ENCODE measurements at regions not wholly inside any gene's neighbourhood (a gene's known extent, or its start where the extent isn't known, plus 50 kb on each side); places are given as distances from the start of the nearest gene placed in this dataset.
"Not testable (repeated sequence)": the region's sequence is repeated elsewhere in the genome, so short reads cannot be mapped to it uniquely, and the experiment has no call there.

GRCh38 chr7:120163449-120163848, 109.5 kb upstream of the KCND2 start:
- no peak for DNase-seq

GRCh38 chr7:120165227-120165626, 107.7 kb upstream of the KCND2 start:
- no peak for DNase-seq

GRCh38 chr7:120168066-120168465, 104.9 kb upstream of the KCND2 start:
- no peak for DNase-seq

GRCh38 chr7:120169996-120170783, 102.8 kb upstream of the KCND2 start:
- no peak for DNase-seq

GRCh38 chr7:120170834-120171233, 102.1 kb upstream of the KCND2 start:
- DNase-seq, result no peak

- no peak for DNase-seq
Observed at GRCh38 chr7:120171406-120171805, 101.6 kb upstream of the KCND2 start.

GRCh38 chr7:120180221-120180620, 92.8 kb upstream of the KCND2 start:
- no peak for DNase-seq

- no peak for DNase-seq
Observed at GRCh38 chr7:120181499-120181898, 91.5 kb upstream of the KCND2 start.

GRCh38 chr7:120184866-120185265, 88.1 kb upstream of the KCND2 start:
- DNase-seq, result no peak

GRCh38 chr7:120185940-120186682, 86.9 kb upstream of the KCND2 start:
- DNase-seq, result no peak

GRCh38 chr7:120186688-120187087, 86.3 kb upstream of the KCND2 start:
- DNase-seq, result no peak

GRCh38 chr7:120189623-120190022, 83.4 kb upstream of the KCND2 start:
- no peak for DNase-seq

- no peak for DNase-seq
Observed at GRCh38 chr7:120190109-120190508, 82.9 kb upstream of the KCND2 start.

GRCh38 chr7:120190566-120190965, 82.4 kb upstream of the KCND2 start:
- no peak for DNase-seq

- DNase-seq, result not testable (repeated sequence)
Observed at GRCh38 chr7:120191423-120191822, 81.6 kb upstream of the KCND2 start.

- DNase-seq, result no peak
Observed at GRCh38 chr7:120201290-120201689, 71.7 kb upstream of the KCND2 start.

- DNase-seq, result no peak
Observed at GRCh38 chr7:120205101-120205500, 67.9 kb upstream of the KCND2 start.

GRCh38 chr7:120207037-120207436, 65.9 kb upstream of the KCND2 start:
- no peak for DNase-seq

GRCh38 chr7:120215654-120216053, 57.3 kb upstream of the KCND2 start:
- no peak for DNase-seq

GRCh38 chr7:120216947-120217346, 56.0 kb upstream of the KCND2 start:
- no peak for DNase-seq

- DNase-seq, result no peak
Observed at GRCh38 chr7:120218712-120219111, 54.3 kb upstream of the KCND2 start.

GRCh38 chr7:120221666-120222065, 51.3 kb upstream of the KCND2 start:
- no peak for DNase-seq
